GM23248 (cell line): ENCODE measurements at regions not wholly inside any gene's neighbourhood (a gene's known extent, or its start where the extent isn't known, plus 50 kb on each side); places are given as distances from the start of the nearest gene placed in this dataset.

Source experiments
- DNase-seq: peaks from one replicate; pipeline ENCODE4 v3.0.0-alpha.2; 2015
- H2AFZ ChIP-seq: fragments of 200-600 bp; sonication (generic); 2 replicates; pipeline ENCODE4 v1.6.1; 2016; ENCODE audit warnings: antibody characterized with exemption
- H3F3A ChIP-seq: fragments of 200-600 bp; sonication (generic); 2 replicates; pipeline ENCODE4 v1.6.1; 2016; ENCODE audit warnings: mild to moderate bottlenecking, antibody characterized with exemption, mixed run types; ENCODE audit not compliant: insufficient read depth
- H3K27ac ChIP-seq: fragments of 200-600 bp; sonication (generic); 2 replicates; pipeline ENCODE4 v1.5.1; 2016; ENCODE audit warnings: mild to moderate bottlenecking
- H3K27me3 ChIP-seq: fragments of 200-600 bp; sonication (generic); replicated peaks from 2 replicates; pipeline ENCODE4 v1.6.1; 2016; ENCODE audit warnings: mild to moderate bottlenecking; ENCODE audit not compliant: insufficient read depth
- H3K36me3 ChIP-seq: fragments of 200-600 bp; sonication (generic); 2 replicates; pipeline ENCODE4 v1.6.1; 2016; ENCODE audit warnings: low read depth, mild to moderate bottlenecking
- H3K4me1 ChIP-seq: fragments of 200-600 bp; sonication (generic); 2 replicates; pipeline ENCODE4 v1.6.1; 2016; ENCODE audit warnings: mild to moderate bottlenecking; ENCODE audit not compliant: insufficient read depth
- H3K4me2 ChIP-seq: fragments of 200-600 bp; sonication (generic); one replicate; pipeline ENCODE4 v1.6.1; 2016; ENCODE audit warnings: mild to moderate bottlenecking; ENCODE audit not compliant: unreplicated experiment
- H3K4me3 ChIP-seq: fragments of 200-600 bp; sonication (generic); 2 replicates; pipeline ENCODE4 v1.5.1; 2016; ENCODE audit warnings: mild to moderate bottlenecking
- H3K79me2 ChIP-seq: fragments of 200-600 bp; sonication (generic); 2 replicates; pipeline ENCODE4 v1.6.1; 2016; ENCODE audit warnings: mild to moderate bottlenecking; ENCODE audit not compliant: insufficient read depth
- H3K9ac ChIP-seq: fragments of 200-600 bp; sonication (generic); 2 replicates; pipeline ENCODE4 v1.6.1; 2016; ENCODE audit warnings: mild to moderate bottlenecking
- H3K9me2 ChIP-seq: fragments of 200-600 bp; sonication (generic); 2 replicates; pipeline ENCODE4 v1.6.1; 2016; ENCODE audit warnings: mixed run types, mild to moderate bottlenecking, moderate library complexity; ENCODE audit not compliant: insufficient read depth
- H3K9me3 ChIP-seq: fragments of 200-600 bp; sonication (generic); one replicate; pipeline ENCODE4 v1.6.1; 2017; ENCODE audit warnings: low read depth
- H4K20me1 ChIP-seq: fragments of 200-600 bp; sonication (generic); 2 replicates; pipeline ENCODE4 v1.6.0; 2016; ENCODE audit not compliant: insufficient read depth
- EZH2 ChIP-seq: fragments of 200-600 bp; sonication (generic); IDR thresholded peaks from 2 replicates; pipeline ENCODE4 v1.6.1; 2018; ENCODE audit warnings: antibody characterized with exemption, mild to moderate bottlenecking; ENCODE audit not compliant: insufficient read depth, poor library complexity, severe bottlenecking
- EZH2phosphoT487 ChIP-seq: fragments of 200-600 bp; sonication (generic); IDR thresholded peaks from 2 replicates; pipeline ENCODE4 v1.6.1; 2018; ENCODE audit warnings: antibody characterized with exemption, moderate library complexity, mild to moderate bottlenecking, low read depth; ENCODE audit not compliant: insufficient read depth
- WGBS, 2 experiments: methylation state at CpG; one replicate each; pipeline ENCODE4 v1.1.6; 2015 to 2017; ENCODE audit warnings: low lambda C conversion rate in 2 of 2, low coverage in 1 of 2; ENCODE audit errors: missing lambda C conversion rate in 2 of 2; 5-methylcytosine and 5-hydroxymethylcytosine counted together
- in situ Hi-C: fragments of 300-500 bp; cut with MboI; formaldehyde crosslinking; loops from 2 replicates; pipeline ENCODE4 v1.15.0; 2020

DNA sequence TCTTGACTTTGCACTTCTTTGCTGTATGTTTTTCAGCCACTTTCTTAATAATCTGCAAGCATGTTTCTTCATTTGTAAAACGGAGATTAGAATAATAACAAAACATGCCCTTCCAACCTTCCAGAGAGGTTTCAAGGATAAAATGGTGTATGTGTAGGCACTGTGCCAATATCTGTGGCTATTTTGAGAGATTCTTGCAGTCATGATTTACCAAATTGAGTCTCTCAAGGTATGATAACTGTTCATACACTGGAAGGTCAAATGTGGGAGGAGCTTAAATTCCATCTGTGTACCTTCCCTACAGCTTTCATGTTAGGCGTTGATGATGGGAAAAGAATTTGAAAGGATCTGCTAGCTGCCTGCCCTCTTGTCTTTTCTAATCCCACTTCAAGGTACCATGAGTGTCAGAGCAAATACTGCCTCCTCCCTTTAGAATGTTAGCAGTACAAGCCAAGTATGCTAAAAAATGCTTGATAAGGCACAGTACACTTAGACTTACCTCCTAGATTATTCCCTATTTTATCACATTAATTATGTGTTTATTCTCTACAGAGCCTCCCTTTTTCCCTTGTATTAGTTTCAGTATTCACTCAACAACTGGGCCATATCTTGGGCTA lies 78.0 kb upstream of the ST8SIA2 start:
- Histone ChIP-seq H3K4me1 (no peaks in the 10 kb centered on the region), H3K36me3 (no peaks in the 10 kb centered on the region), H3K27me3 (no peaks in the 10 kb centered on the region), H3K27ac (no peak overlapping the region), H3K9me2 (no peaks in the 10 kb centered on the region), H3K4me3 (no peak overlapping the region), H4K20me1 (no peaks in the 10 kb centered on the region), H3F3A (no peaks in the 10 kb centered on the region), H3K9me3 (no peaks in the 10 kb centered on the region), H3K4me2 (no peak overlapping the region), H3K9ac (no peak overlapping the region), H3K79me2 (no peaks in the 10 kb centered on the region), H2AFZ (no peak overlapping the region)
- no peak for DNase-seq
- in situ Hi-C loops: no loop called here
- WGBS, 2 experiments: 48 to 61% methylated on average over 2 of the region's 2 CpGs
- TF ChIP-seq EZH2phosphoT487: no peak
- TF ChIP-seq EZH2: no peak

DNA sequence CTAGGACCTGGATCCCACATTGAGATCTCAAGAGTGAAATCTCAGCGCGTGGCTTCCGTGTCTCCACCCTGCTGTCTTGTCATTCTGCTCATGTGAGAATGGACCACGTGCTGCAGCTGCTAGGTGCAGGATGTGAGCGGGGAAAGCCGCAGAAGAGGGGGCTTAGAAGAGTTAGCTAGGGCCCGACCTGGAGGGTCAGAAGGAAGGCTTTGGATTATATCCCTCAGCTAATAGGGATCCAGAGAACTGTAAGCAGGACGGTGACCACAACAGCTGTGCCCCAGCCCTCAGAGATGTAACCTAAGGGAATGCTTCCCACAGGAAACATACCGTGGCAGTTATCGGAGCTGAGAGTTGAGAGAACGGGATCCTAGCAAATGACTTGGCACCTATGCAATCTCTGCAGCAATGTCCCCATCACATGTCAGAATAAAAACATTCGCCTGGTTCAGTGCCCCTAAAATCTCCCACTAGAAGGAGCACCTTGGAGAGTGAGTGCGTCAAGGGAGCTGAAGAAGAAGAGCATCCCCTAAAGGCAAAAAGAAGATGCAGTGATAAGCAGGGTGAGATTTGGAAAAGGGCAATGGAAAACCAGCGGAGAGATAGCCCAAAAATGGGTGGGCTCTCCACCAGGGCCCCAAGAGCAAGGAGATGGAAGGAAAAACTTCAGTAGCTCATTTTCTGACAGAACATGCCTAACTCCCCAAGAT lies 76.9 kb upstream of the ST8SIA2 start:
- no peaks in the 10 kb centered on the region for H4K20me1 ChIP-seq
- H3F3A ChIP-seq: no peaks in the 10 kb centered on the region
- H3K27me3 ChIP-seq: no peaks in the 10 kb centered on the region
- H3K27ac ChIP-seq: no peak overlapping the region
- H3K36me3 ChIP-seq: no peaks in the 10 kb centered on the region
- H3K9ac ChIP-seq: no peak overlapping the region
- H3K4me3 ChIP-seq: no peak overlapping the region
- 41 to 43% methylated on average over 14 of the region's 14 CpGs for WGBS, 2 experiments
- in situ Hi-C loops: no loop called here
- no peaks in the 10 kb centered on the region for H3K79me2 ChIP-seq
- no peaks in the 10 kb centered on the region for H3K9me2 ChIP-seq
- no peaks in the 10 kb centered on the region for H3K4me1 ChIP-seq
- H3K9me3 ChIP-seq: no peaks in the 10 kb centered on the region
- H2AFZ ChIP-seq: no peak overlapping the region
- TF ChIP-seq EZH2 (no peak), EZH2phosphoT487 (no peak)
- no peak overlapping the region for H3K4me2 ChIP-seq
- no peak for DNase-seq

DNA sequence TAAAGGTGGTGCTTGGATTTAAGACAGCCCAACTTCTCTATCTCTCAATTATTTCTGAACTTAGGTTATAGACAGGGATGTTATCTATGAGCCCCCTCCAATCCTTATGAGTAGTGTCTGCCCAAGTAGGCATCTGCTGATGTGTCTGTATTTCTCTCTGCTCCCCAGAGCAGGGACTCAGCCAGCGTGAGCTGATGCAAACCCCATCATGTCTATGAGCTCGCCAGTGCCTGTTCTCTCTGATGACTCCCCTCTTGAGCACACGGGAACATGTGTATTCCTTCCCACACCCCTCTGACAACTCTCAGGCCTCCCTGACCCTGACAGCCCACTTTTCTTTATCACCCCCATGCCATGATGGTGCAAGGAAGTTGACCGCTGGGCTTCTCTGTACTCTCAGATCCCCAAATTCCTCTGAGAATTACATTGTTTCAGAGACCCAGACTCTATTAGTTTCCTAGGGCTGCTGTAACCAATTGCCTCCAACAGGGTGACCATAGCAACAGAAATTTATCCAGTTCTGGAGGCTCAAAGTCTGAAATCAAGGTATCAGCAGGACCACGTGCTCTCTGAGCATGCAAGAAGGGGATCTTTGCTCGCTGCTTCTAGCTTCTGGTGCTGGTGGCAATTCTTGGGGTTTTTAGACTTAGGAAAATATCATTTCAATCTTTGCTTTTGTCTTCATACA lies 73.5 kb upstream of the ST8SIA2 start:
- Histone ChIP-seq H3K36me3 (no peaks in the 10 kb centered on the region), H3K27ac (no peak overlapping the region), H2AFZ (no peak overlapping the region), H3K4me1 (no peaks in the 10 kb centered on the region), H3K79me2 (no peaks in the 10 kb centered on the region), H3K4me2 (no peak overlapping the region), H3K9me3 (no peaks in the 10 kb centered on the region), H3F3A (no peaks in the 10 kb centered on the region), H3K4me3 (no peak overlapping the region), H4K20me1 (no peaks in the 10 kb centered on the region), H3K27me3 (no peaks in the 10 kb centered on the region), H3K9me2 (no peaks in the 10 kb centered on the region), H3K9ac (no peak overlapping the region)
- WGBS, 2 experiments: 30 to 42% methylated on average over 6 of the region's 6 CpGs
- DNase-seq: no peak
- TF ChIP-seq EZH2phosphoT487 (no peak), EZH2 (no peak)
- in situ Hi-C loops: no loop called here

DNA sequence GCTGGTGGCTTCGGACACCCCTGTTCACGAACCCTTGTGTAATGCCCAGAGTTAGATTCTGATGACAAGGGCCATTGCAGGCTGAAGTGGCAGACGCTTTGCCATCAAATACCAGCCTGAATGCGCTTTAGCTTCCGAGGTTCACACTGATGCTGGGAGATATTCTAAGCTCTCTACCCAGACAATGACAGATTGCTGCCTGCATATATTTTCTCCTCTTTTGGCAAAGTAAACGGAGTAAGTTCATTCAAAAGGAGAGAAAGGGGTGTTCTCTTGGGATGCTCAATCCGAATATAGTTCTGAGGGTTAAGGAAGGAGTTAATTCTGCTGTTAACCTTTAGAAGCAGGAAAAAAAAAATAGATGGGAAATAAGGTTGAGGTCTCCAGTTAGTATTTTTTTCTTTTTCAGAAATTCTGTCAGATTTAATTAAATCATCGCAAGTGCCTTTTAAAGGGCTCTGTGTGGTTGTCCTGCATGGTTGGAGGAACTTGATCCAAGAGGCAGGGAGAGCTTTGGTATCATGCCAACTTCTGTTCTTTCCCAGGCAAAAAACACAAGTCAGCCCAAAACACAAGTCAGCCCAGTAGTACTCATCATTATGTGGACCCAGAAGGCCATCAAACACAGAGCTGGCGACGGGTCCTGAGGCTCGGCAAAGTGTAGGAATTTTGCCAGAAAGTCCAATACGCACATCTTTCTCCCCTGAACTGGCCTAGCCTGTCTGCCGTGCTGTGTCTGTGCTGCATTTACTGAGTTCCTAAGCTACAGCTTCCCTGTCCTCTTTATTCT lies 70.9 kb upstream of the ST8SIA2 start:
- no peaks in the 10 kb centered on the region for H3K27me3 ChIP-seq
- no peaks in the 10 kb centered on the region for H3K36me3 ChIP-seq
- H3K9me3 ChIP-seq: no peaks in the 10 kb centered on the region
- TF ChIP-seq EZH2: no peak
- TF ChIP-seq EZH2phosphoT487: no peak
- no peak overlapping the region for H3K4me2 ChIP-seq
- 23 to 24% methylated on average over 13 of the region's 13 CpGs for WGBS, 2 experiments
- H3K27ac ChIP-seq: no peak overlapping the region
- in situ Hi-C loops: no loop called here
- no peaks in the 10 kb centered on the region for H3K79me2 ChIP-seq
- H4K20me1 ChIP-seq: no peaks in the 10 kb centered on the region
- DNase-seq: no peak
- no peak overlapping the region for H3K9ac ChIP-seq
- no peaks in the 10 kb centered on the region for H3K4me1 ChIP-seq
- H3F3A ChIP-seq: no peaks in the 10 kb centered on the region
- H3K4me3 ChIP-seq: no peak overlapping the region
- no peak overlapping the region for H2AFZ ChIP-seq
- no peaks in the 10 kb centered on the region for H3K9me2 ChIP-seq
